Esophagus muscularis mucosa (tissue), 4 donors: ENCODE measurements at regions not wholly inside any gene's neighbourhood (a gene's known extent, or its start where the extent isn't known, plus 50 kb on each side); places are given as distances from the start of the nearest gene placed in this dataset.

ENCODE experiments used
- DNase-seq: peaks from one replicate; pipeline ENCODE4 v3.0.0-alpha.2; 2017; ENCODE audit errors: extremely low spot score
- H3K27ac ChIP-seq, 4 donors: fragments of 200-600 bp; sonication (generic); replicated peaks in 1 of 4; 1 replicate in 3 of 4; 2 replicates in 1 of 4; pipeline ENCODE4 v1.5.1; 2016 to 2019; ENCODE audit warnings: mild to moderate bottlenecking in 1 of 4
- H3K27me3 ChIP-seq, 4 donors: fragments of 200-600 bp; sonication (generic); one replicate each; pipeline versions ENCODE4 v1.5.1 to v1.6.0; 2016 to 2019
- H3K36me3 ChIP-seq, 4 donors: fragments of 200-600 bp; sonication (generic); one replicate each; pipeline ENCODE4 v1.5.1; 2016 to 2019
- H3K4me1 ChIP-seq, 4 donors: fragments of 200-600 bp; sonication (generic); one replicate each; pipeline ENCODE4 v1.5.1; 2016 to 2019
- H3K4me3 ChIP-seq, 4 donors: fragments of 200-600 bp; sonication (generic); 1 replicate in 2 of 4; 2 replicates in 2 of 4; pipeline ENCODE4 v1.5.1; 2016 to 2019; ENCODE audit warnings: mild to moderate bottlenecking in 4 of 4, moderate library complexity in 1 of 4
- H3K9me3 ChIP-seq, 4 donors: fragments of 200-600 bp; sonication (generic); 1 replicate in 3 of 4; 2 replicates in 1 of 4; pipeline ENCODE4 v1.5.1; 2016 to 2019
- EP300 ChIP-seq: sonication (generic); formaldehyde crosslinking; IDR thresholded peaks from one replicate; pipeline ENCODE4 v1.6.1; 2017; ENCODE audit warnings: antibody characterized with exemption
- POLR2A ChIP-seq: fragments of 450-650 bp; IDR thresholded peaks from one replicate; pipeline ENCODE4 v1.6.1; 2017; ENCODE audit warnings: antibody characterized with exemption, moderate library complexity, mild to moderate bottlenecking, low read depth
- POLR2AphosphoS5 ChIP-seq, 2 donors: sonication (generic); formaldehyde crosslinking; IDR thresholded peaks; one replicate each; pipeline ENCODE4 v1.6.1; 2017; ENCODE audit warnings: antibody characterized with exemption in 2 of 2
- WGBS: methylation state at CpG from one replicate; pipeline ENCODE4 v1.1.5; 2018; 5-methylcytosine and 5-hydroxymethylcytosine counted together
- intact Hi-C: fragments of 100-400 bp; cut with DNase I; formaldehyde crosslinking; loops from one replicate; pipeline ENCODE4 v1.15.1; 2023
- TF ChIP-seq, protein P1 (sequence below), 3 experiments: fragments of 200-600 bp in 2 of 3; fragments of 450-650 bp in 1 of 3; sonication (generic) in 2 of 3; IDR thresholded peaks; one replicate each; pipeline ENCODE4 v1.5.1; 2017 to 2019; ENCODE audit warnings: antibody characterized with exemption in 3 of 3, mild to moderate bottlenecking in 2 of 3, moderate library complexity in 1 of 3

DNA sequence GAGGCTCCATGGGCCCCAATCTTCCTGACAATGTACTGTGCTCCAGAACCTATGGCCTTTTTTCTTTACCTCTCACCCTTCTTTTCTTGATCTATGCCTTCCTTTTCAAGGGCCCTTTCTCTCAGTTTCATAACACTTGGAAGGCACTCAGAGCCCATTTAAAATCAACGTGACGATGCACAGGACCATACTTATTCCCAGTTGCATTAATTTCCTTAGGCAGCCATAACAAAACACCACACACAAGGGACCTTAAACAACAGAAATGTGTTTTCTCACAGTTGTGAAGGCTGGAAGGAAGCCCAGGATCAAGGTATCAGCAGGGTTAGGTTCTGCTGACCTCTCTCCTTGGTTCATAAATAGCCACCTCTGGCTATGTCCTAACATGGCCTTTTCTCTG lies 414.0 kb upstream of the TNP1 start:
- intact Hi-C loops, result loop anchor here (10.0 kb wide), 1 partner anchor 161 kb away; no protein-coding TSS in a partner anchor
- no peak for DNase-seq
- Histone ChIP-seq H3K9me3 (no peaks in the 10 kb centered on the region), H3K27ac (no peak overlapping the region), H3K36me3 (no peaks in the 10 kb centered on the region), H3K4me1 (peaks cover 9 to 21% (median 15%) of the 10 kb centered on the region in 4 donors), H3K27me3 (no peaks in the 10 kb centered on the region), H3K4me3 (no peak overlapping the region)
- WGBS, result 41% methylated on average over 2 of the region's 2 CpGs
- TF ChIP-seq POLR2AphosphoS5 (IDR thresholded peaks at IDR 0.05) (no peak), EP300 (no peak)
- TF ChIP-seq, protein P1, sequence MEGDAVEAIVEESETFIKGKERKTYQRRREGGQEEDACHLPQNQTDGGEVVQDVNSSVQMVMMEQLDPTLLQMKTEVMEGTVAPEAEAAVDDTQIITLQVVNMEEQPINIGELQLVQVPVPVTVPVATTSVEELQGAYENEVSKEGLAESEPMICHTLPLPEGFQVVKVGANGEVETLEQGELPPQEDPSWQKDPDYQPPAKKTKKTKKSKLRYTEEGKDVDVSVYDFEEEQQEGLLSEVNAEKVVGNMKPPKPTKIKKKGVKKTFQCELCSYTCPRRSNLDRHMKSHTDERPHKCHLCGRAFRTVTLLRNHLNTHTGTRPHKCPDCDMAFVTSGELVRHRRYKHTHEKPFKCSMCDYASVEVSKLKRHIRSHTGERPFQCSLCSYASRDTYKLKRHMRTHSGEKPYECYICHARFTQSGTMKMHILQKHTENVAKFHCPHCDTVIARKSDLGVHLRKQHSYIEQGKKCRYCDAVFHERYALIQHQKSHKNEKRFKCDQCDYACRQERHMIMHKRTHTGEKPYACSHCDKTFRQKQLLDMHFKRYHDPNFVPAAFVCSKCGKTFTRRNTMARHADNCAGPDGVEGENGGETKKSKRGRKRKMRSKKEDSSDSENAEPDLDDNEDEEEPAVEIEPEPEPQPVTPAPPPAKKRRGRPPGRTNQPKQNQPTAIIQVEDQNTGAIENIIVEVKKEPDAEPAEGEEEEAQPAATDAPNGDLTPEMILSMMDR (IDR thresholded peaks at IDR 0.05), result no peak

- peaks cover 3 to 15% (median 9%) of the 10 kb centered on the region in 4 donors for H3K4me1 ChIP-seq
- H3K27me3 ChIP-seq, result no peaks in the 10 kb centered on the region
- H3K27ac ChIP-seq, result no peak overlapping the region
- H3K9me3 ChIP-seq, result peaks cover 0 to under 1% (median 0%) of the 10 kb centered on the region in 4 donors
- no peak for DNase-seq
- 89% methylated on average over 4 of the region's 4 CpGs for WGBS
- no peaks in the 10 kb centered on the region for H3K36me3 ChIP-seq
- intact Hi-C loops, result loop anchor here (10.0 kb wide), 1 partner anchor 162 kb away; no protein-coding TSS in a partner anchor
- TF ChIP-seq POLR2A (no peak), EP300 (no peak), POLR2AphosphoS5 (IDR thresholded peaks at IDR 0.05) (no peak)
- TF ChIP-seq, protein P1 (IDR thresholded peaks at IDR 0.05), result no peak
- H3K4me3 ChIP-seq, result no peak overlapping the region
Observed at GRCh38 chr2:217273162-217273561, 413.3 kb upstream of the TNP1 start.

GRCh38 chr2:217271813-217272212 lies 411.9 kb upstream of the TNP1 start:
- intact Hi-C loops, result loop anchor here (10.0 kb wide), 1 partner anchor 163 kb away; no protein-coding TSS in a partner anchor
- no peaks in the 10 kb centered on the region for H3K36me3 ChIP-seq
- no peak overlapping the region for H3K27ac ChIP-seq
- no peak overlapping the region for H3K4me3 ChIP-seq
- 90% methylated on average over 3 of the region's 3 CpGs for WGBS
- H3K4me1 ChIP-seq, result peaks cover 0 to 6% (median 0%) of the 10 kb centered on the region in 4 donors
- peaks cover 0 to 7% (median 0%) of the 10 kb centered on the region in 4 donors for H3K9me3 ChIP-seq
- no peak for DNase-seq
- TF ChIP-seq, protein P1 (IDR thresholded peaks at IDR 0.05), result no peak
- TF ChIP-seq EP300, result no peak
- TF ChIP-seq POLR2A, result no peak
- TF ChIP-seq POLR2AphosphoS5 (IDR thresholded peaks at IDR 0.05), result no peak
- no peaks in the 10 kb centered on the region for H3K27me3 ChIP-seq

DNA sequence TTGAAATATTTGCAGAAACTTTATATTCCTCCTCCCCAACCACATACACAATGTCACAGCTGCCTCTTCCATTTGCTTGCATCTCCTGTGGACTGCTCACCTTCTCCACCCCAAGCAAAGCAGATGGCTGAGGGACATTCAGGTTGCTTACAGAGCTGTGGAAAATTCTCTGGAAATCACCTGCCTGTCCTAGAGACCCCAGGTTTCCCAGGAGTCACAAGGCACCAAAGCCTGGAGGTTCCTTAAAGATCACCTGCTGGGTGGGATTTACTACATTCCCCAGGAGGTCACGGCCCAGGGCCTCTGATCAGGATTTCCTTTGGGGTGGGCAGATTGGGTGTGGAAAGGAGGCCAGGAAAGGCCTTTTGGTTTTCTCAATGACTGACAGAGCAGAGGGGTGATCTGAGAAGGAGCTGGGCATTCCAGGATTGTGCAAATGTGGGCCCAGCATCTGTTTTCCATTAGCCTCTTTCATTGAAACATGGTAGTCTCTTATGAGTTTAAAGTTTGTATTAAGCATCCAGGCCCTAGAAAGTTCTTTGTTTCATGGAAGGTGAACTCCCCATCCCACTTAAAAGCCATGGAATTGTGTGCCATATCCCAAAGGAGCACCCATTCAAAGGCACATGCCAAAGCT lies 410.7 kb upstream of the TNP1 start:
- intact Hi-C loops, result loop anchor here (10.0 kb wide), 1 partner anchor 164 kb away; no protein-coding TSS in a partner anchor
- peaks cover 0 to 7% (median 0%) of the 10 kb centered on the region in 4 donors for H3K9me3 ChIP-seq
- no peaks in the 10 kb centered on the region for H3K36me3 ChIP-seq
- no peak overlapping the region for H3K27ac ChIP-seq
- DNase-seq, result no peak
- H3K4me1 ChIP-seq, result peaks cover 0 to 6% (median 0%) of the 10 kb centered on the region in 4 donors
- no peak for TF ChIP-seq POLR2AphosphoS5 (IDR thresholded peaks at IDR 0.05)
- TF ChIP-seq POLR2A, result no peak
- TF ChIP-seq EP300, result no peak
- TF ChIP-seq, protein P1 (IDR thresholded peaks at IDR 0.05), result no peak
- no peaks in the 10 kb centered on the region for H3K27me3 ChIP-seq
- no peak overlapping the region for H3K4me3 ChIP-seq
- WGBS, result 100% methylated on average over 1 of the region's 1 CpG
